KMS-11 (cell line): ENCODE measurements at regions not wholly inside any gene's neighbourhood (a gene's known extent, or its start where the extent isn't known, plus 50 kb on each side); places are given as distances from the start of the nearest gene placed in this dataset.

ENCODE experiments used
- H2AFZ ChIP-seq: fragments of 200-600 bp; sonication (generic); 2 replicates; pipeline ENCODE4 v1.6.1; 2016; ENCODE audit warnings: antibody characterized with exemption, mixed run types, low read depth
- H3K27ac ChIP-seq: fragments of 200-600 bp; sonication (generic); 2 replicates; pipeline ENCODE4 v1.6.1; 2016; ENCODE audit warnings: mild to moderate bottlenecking, mixed run types
- H3K27me3 ChIP-seq: fragments of 200-600 bp; sonication (generic); 2 replicates; pipeline ENCODE4 v1.6.1; 2017; ENCODE audit warnings: mild to moderate bottlenecking, low read depth, mixed run types, moderate library complexity; ENCODE audit not compliant: insufficient read depth
- H3K36me3 ChIP-seq: fragments of 200-600 bp; sonication (generic); 2 replicates; pipeline ENCODE4 v1.6.1; 2017; ENCODE audit warnings: mild to moderate bottlenecking, mixed run types; ENCODE audit not compliant: insufficient read depth
- H3K4me1 ChIP-seq: fragments of 200-600 bp; sonication (generic); 2 replicates; pipeline ENCODE4 v1.6.1; 2016; ENCODE audit warnings: mild to moderate bottlenecking, low read depth, mixed run types; ENCODE audit not compliant: poor library complexity, severe bottlenecking
- H3K4me2 ChIP-seq: fragments of 200-600 bp; sonication (generic); 2 replicates; pipeline ENCODE4 v1.7.0; 2016; ENCODE audit warnings: mild to moderate bottlenecking, mixed run types
- H3K4me3 ChIP-seq: fragments of 200-600 bp; sonication (generic); IDR thresholded peaks from 2 replicates; pipeline ENCODE4 v1.6.1; 2017; ENCODE audit warnings: low read depth, low read length, mixed read lengths; ENCODE audit not compliant: insufficient read depth
- H3K79me2 ChIP-seq: fragments of 200-600 bp; sonication (generic); 2 replicates; pipeline ENCODE4 v1.6.1; 2016; ENCODE audit warnings: low read depth, mixed run types; ENCODE audit not compliant: insufficient read depth
- H3K9ac ChIP-seq: fragments of 200-600 bp; sonication (generic); 2 replicates; pipeline ENCODE4 v1.6.1; 2016; ENCODE audit warnings: mild to moderate bottlenecking, mixed run types
- H4K20me1 ChIP-seq: fragments of 200-600 bp; sonication (generic); 2 replicates; pipeline ENCODE4 v1.6.1; 2016; ENCODE audit warnings: mild to moderate bottlenecking, mixed run types; ENCODE audit not compliant: insufficient read depth
- TF ChIP-seq, protein P1 (sequence below): fragments of 200-600 bp; sonication (generic); conservative IDR thresholded peaks from 2 replicates; pipeline ENCODE4 v1.6.1; 2017; ENCODE audit warnings: low read depth, mild to moderate bottlenecking, antibody characterized with exemption, low read length, moderate library complexity, mixed read lengths

GRCh38 chr9:120210274-120210673 is 369.7 kb downstream of the CDK5RAP2 start:
- Histone ChIP-seq H4K20me1 (no peaks in the 10 kb centered on the region), H3K4me1 (no peaks in the 10 kb centered on the region), H3K4me3 (no peak overlapping the region), H3K9ac (no peak overlapping the region), H3K79me2 (no peaks in the 10 kb centered on the region), H3K27ac (no peak overlapping the region), H3K27me3 (no peaks in the 10 kb centered on the region), H3K36me3 (no peaks in the 10 kb centered on the region), H3K4me2 (no peak overlapping the region), H2AFZ (no peak overlapping the region)
- TF ChIP-seq, protein P1, sequence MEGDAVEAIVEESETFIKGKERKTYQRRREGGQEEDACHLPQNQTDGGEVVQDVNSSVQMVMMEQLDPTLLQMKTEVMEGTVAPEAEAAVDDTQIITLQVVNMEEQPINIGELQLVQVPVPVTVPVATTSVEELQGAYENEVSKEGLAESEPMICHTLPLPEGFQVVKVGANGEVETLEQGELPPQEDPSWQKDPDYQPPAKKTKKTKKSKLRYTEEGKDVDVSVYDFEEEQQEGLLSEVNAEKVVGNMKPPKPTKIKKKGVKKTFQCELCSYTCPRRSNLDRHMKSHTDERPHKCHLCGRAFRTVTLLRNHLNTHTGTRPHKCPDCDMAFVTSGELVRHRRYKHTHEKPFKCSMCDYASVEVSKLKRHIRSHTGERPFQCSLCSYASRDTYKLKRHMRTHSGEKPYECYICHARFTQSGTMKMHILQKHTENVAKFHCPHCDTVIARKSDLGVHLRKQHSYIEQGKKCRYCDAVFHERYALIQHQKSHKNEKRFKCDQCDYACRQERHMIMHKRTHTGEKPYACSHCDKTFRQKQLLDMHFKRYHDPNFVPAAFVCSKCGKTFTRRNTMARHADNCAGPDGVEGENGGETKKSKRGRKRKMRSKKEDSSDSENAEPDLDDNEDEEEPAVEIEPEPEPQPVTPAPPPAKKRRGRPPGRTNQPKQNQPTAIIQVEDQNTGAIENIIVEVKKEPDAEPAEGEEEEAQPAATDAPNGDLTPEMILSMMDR = no peak

DNA sequence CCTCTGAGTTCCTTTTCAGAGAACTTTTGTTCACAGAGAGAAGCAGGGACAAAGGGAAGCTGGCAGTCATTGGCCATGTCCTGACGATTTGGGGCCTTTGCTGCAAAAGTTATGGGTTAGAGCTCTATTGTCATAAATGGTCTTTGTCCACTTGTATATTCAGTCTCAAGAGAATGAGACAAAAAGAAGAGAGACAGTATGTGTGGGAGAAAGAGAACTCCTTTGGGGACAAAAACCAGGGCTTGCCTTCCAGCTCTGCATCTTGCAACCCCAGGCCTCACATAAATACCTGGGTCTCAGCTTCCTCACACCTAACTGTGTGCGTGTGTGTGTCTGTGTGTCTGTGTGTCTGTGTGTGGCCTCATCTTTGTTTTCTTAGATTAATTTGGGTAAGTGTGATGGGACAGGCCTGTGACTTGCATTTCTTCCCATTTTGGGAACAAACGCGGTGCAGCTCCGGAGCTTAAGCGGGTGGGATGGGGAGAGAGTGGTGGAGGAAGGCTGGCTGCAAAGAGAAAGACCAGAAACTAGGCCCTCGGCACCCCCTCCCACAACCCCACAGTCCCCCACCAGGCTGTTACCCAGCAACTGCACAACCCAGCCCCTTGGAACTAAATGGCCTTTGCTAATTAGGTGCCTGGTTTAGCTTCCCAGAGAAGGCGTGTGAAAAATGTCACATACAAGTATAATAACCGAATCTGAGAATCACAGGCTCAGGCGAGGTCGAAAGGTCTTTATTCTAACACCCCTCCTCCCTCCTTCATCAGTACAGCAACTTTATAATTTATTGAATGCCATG is 376.9 kb downstream of the CDK5RAP2 start:
- Histone ChIP-seq H3K4me2 (no peak overlapping the region), H3K4me3 (no peak overlapping the region), H3K36me3 (no peaks in the 10 kb centered on the region), H3K4me1 (no peaks in the 10 kb centered on the region), H3K27me3 (no peaks in the 10 kb centered on the region), H4K20me1 (no peaks in the 10 kb centered on the region), H3K79me2 (no peaks in the 10 kb centered on the region), H3K9ac (no peak overlapping the region), H3K27ac (no peak overlapping the region), H2AFZ (no peak overlapping the region)
- TF ChIP-seq, protein P1 = no peak

DNA sequence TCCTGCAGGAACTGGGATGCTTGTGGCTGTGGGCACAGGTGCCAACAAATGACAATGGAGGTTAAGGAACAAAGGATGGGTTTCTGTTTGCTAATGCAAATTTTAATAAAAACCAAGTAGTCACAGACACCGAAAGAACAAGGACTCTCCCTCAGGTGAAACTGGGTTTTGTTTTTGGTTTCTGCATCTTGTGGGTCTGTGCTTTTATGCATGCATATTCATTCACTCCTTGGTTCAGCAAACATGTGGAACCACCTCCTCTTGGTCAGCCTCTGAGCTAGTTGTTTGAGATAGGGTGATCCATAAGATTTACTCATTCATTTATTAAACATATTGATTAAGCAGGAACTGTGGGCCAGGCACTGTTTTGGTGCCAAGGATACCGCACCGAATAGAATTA is 381.9 kb downstream of the CDK5RAP2 start:
- H3K27me3 ChIP-seq = no peaks in the 10 kb centered on the region
- H2AFZ ChIP-seq = no peak overlapping the region
- H4K20me1 ChIP-seq = no peaks in the 10 kb centered on the region
- H3K36me3 ChIP-seq = no peaks in the 10 kb centered on the region
- H3K4me3 ChIP-seq = no peak overlapping the region
- TF ChIP-seq, protein P1 = no peak
- H3K4me1 ChIP-seq = no peaks in the 10 kb centered on the region
- H3K4me2 ChIP-seq = no peak overlapping the region
- no peak overlapping the region for H3K9ac ChIP-seq
- H3K27ac ChIP-seq = no peak overlapping the region
- H3K79me2 ChIP-seq = no peaks in the 10 kb centered on the region

DNA sequence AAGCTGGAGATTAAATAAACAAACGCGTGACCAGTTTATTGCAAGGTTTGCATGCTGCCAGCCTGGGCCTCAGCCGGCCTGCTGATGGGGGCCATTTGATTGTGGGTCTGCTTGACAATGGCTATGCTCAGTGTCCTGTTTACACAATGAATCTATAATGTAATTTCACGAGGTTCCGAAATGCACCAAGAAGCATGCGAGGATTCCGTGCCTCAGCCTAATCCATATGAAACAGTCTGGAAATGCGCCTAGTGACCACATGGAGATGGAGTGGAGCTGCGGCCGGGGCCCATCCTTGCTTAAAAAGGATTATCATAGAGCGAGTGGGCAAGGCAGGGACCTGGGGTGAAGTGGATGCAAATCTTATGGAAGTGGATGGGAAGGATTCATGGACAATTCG is 382.4 kb downstream of the CDK5RAP2 start:
- no peaks in the 10 kb centered on the region for H3K27me3 ChIP-seq
- H3K4me1 ChIP-seq = no peaks in the 10 kb centered on the region
- no peaks in the 10 kb centered on the region for H3K36me3 ChIP-seq
- no peak overlapping the region for H3K27ac ChIP-seq
- H2AFZ ChIP-seq = no peak overlapping the region
- no peak overlapping the region for H3K4me2 ChIP-seq
- H3K9ac ChIP-seq = no peak overlapping the region
- TF ChIP-seq, protein P1 = no peak
- no peaks in the 10 kb centered on the region for H3K79me2 ChIP-seq
- H3K4me3 ChIP-seq = no peak overlapping the region
- no peaks in the 10 kb centered on the region for H4K20me1 ChIP-seq
